ENCODE measurements at regions not wholly inside any gene's neighbourhood (a gene's known extent, or its start where the extent isn't known, plus 50 kb on each side); places are given as distances from the start of the nearest gene placed in this dataset.

DNA sequence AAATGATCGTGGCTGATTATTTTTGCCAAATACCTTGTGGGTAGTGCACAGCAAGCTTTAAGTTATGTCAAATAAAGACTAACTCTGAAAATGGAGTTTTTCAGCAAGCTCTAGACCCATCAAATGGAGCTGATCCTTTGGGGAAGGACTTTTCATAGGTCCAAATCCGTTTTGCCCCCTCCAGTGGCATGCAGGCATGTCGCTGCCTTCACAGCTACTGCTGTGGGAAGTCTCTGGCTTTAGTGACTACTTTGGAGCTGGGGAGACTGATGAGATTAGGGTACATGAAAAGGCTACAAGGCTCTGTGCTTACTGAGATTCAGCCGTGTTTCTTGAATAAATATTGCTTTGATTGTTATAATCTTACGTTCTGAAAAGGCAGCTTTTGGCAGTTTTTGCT, 106.6 kb upstream of the HS3ST1 start:
- TF ChIP-seq, protein P1, sequence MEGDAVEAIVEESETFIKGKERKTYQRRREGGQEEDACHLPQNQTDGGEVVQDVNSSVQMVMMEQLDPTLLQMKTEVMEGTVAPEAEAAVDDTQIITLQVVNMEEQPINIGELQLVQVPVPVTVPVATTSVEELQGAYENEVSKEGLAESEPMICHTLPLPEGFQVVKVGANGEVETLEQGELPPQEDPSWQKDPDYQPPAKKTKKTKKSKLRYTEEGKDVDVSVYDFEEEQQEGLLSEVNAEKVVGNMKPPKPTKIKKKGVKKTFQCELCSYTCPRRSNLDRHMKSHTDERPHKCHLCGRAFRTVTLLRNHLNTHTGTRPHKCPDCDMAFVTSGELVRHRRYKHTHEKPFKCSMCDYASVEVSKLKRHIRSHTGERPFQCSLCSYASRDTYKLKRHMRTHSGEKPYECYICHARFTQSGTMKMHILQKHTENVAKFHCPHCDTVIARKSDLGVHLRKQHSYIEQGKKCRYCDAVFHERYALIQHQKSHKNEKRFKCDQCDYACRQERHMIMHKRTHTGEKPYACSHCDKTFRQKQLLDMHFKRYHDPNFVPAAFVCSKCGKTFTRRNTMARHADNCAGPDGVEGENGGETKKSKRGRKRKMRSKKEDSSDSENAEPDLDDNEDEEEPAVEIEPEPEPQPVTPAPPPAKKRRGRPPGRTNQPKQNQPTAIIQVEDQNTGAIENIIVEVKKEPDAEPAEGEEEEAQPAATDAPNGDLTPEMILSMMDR (IDR thresholded peaks at IDR 0.05 in 8 of 11, conservative IDR thresholded peaks at IDR 0.05 in 3 of 11), result no peak
- no peak for TF ChIP-seq POLR2AphosphoS5 (IDR thresholded peaks at IDR 0.05)
- no peak for TF ChIP-seq POLR2A (IDR thresholded peaks at IDR 0.05)
